ENCODE measurements at regions not wholly inside any gene's neighbourhood (a gene's known extent, or its start where the extent isn't known, plus 50 kb on each side); places are given as distances from the start of the nearest gene placed in this dataset.
"Not testable (repeated sequence)": the region's sequence is repeated elsewhere in the genome, so short reads cannot be mapped to it uniquely, and the experiment has no call there.

GRCh38 chr21:15453261-15453660, 276.5 kb upstream of the USP25 start:
- Mint-ChIP-seq H3K27ac (no peak overlapping the region), H3K4me1 (no peaks in the 10 kb centered on the region)
- H3K36me3 ChIP-seq (ENCODE audit: control insufficient read depth, insufficient read depth, low read length), result no peaks in the 10 kb centered on the region

GRCh38 chr21:15453785-15454184, 276.0 kb upstream of the USP25 start:
- not testable (repeated sequence) for H3K4me3 Mint-ChIP-seq; H3K9me3 Mint-ChIP-seq; H3K4me1 ChIP-seq (ENCODE audit: control insufficient read depth, insufficient read depth, low read length, poor library complexity, severe bottlenecking); H3K36me3 ChIP-seq (ENCODE audit: control insufficient read depth, insufficient read depth, low read length); ATAC-seq (ENCODE audit: low read depth in 2 of 2); H3K27ac Mint-ChIP-seq; DNase-seq; H3K9me3 ChIP-seq (ENCODE audit: control insufficient read depth in 2 of 2, low read length in 2 of 2); H3K27me3 Mint-ChIP-seq; H3K27ac ChIP-seq (ENCODE audit: insufficient read depth, low read length, poor library complexity, severe bottlenecking); H3K36me3 Mint-ChIP-seq; H3K4me1 Mint-ChIP-seq; H3K27me3 ChIP-seq (ENCODE audit: control insufficient read depth, insufficient read depth, low read length); H3K4me3 ChIP-seq (ENCODE audit: low read depth, low read length)

More at GRCh38 chr21:15453261-15453660, 276.5 kb upstream of the USP25 start:
- H3K36me3 Mint-ChIP-seq, result no peaks in the 10 kb centered on the region
- peaks cover 0 to 5% (median 3%) of the 10 kb centered on the region in 7 donors for H3K9me3 Mint-ChIP-seq
- no peak overlapping the region for H3K4me3 ChIP-seq (ENCODE audit: low read depth, low read length)
- ATAC-seq (ENCODE audit: low read depth in 2 of 2) (no peak), DNase-seq (no peak)
- H3K27ac ChIP-seq (ENCODE audit: insufficient read depth, low read length, poor library complexity, severe bottlenecking), result no peak overlapping the region
- H3K4me3 Mint-ChIP-seq, result no peak overlapping the region
- no peaks in the 10 kb centered on the region for H3K27me3 ChIP-seq (ENCODE audit: control insufficient read depth, insufficient read depth, low read length)
- no peaks in the 10 kb centered on the region for H3K27me3 Mint-ChIP-seq
- H3K9me3 ChIP-seq (ENCODE audit: control insufficient read depth in 2 of 2, low read length in 2 of 2), result no peaks in the 10 kb centered on the region
- no peaks in the 10 kb centered on the region for H3K4me1 ChIP-seq (ENCODE audit: control insufficient read depth, insufficient read depth, low read length, poor library complexity, severe bottlenecking)

DNA sequence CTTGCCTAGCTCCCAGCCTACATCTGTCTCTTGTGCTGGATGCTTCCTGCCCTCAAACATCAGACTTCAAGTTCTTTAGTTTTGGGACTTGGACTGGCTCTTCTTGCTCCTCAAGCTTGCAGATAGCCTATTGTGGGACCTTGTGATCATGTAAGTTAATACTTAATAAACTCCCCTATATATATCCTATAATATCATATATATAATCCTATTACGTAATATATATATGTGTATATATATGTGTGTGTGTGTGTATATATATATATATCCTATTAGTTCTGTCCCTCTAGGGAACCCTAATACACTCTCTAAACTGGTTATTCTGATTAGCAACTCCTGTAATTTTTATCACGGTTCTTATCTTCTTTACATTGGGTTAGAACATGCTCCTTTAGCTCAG, 274.9 kb upstream of the USP25 start:
- H3K4me1 ChIP-seq (ENCODE audit: control insufficient read depth, insufficient read depth, low read length, poor library complexity, severe bottlenecking); H3K27me3 Mint-ChIP-seq; H3K4me3 ChIP-seq (ENCODE audit: low read depth, low read length); H3K9me3 ChIP-seq (ENCODE audit: control insufficient read depth in 2 of 2, low read length in 2 of 2); ATAC-seq (ENCODE audit: low read depth in 2 of 2); H3K4me3 Mint-ChIP-seq; DNase-seq; H3K9me3 Mint-ChIP-seq; H3K4me1 Mint-ChIP-seq; H3K36me3 ChIP-seq (ENCODE audit: control insufficient read depth, insufficient read depth, low read length); H3K27ac ChIP-seq (ENCODE audit: insufficient read depth, low read length, poor library complexity, severe bottlenecking); H3K27me3 ChIP-seq (ENCODE audit: control insufficient read depth, insufficient read depth, low read length); H3K36me3 Mint-ChIP-seq; H3K27ac Mint-ChIP-seq: not testable (repeated sequence)

DNA sequence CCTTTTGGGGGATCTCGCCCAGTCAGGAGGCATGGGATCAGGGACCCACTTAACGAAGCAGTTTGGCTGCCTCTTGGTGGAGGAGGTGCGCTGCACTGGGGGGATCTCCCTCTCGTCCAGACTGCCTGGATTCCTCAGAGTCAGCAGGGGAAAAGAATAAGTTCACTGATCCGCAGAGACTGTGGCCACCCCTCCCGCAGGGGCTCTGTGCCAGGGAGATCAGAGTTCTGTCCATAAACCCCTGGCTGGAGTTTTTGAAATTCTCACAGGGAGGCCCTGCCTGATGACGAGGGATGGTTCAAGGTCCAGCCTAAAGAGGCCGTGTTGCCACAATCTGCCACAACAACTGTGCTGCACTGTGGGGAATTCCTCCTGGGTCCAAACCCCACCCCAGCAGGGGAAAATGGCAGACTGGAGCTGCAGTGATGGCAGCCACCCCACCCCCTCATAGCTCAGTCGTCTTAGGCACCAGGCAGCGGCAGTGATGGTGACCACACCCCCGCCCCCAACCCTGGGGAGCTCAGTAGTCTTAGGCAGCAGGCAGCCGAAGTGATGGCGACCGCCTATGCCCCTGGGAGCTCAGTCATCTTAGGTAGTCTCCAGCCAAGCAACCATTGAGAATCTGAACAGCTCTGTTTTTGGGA, 273.8 kb upstream of the USP25 start:
- DNase-seq (no peak), ATAC-seq (ENCODE audit: low read depth in 2 of 2) (no peak)
- H3K27me3 Mint-ChIP-seq, result no peaks in the 10 kb centered on the region
- Histone ChIP-seq H3K27ac (ENCODE audit: insufficient read depth, low read length, poor library complexity, severe bottlenecking) (no peak overlapping the region), H3K4me1 (ENCODE audit: control insufficient read depth, insufficient read depth, low read length, poor library complexity, severe bottlenecking) (no peaks in the 10 kb centered on the region), H3K27me3 (ENCODE audit: control insufficient read depth, insufficient read depth, low read length) (no peaks in the 10 kb centered on the region), H3K4me3 (ENCODE audit: low read depth, low read length) (no peak overlapping the region), H3K36me3 (ENCODE audit: control insufficient read depth, insufficient read depth, low read length) (no peaks in the 10 kb centered on the region), H3K9me3 (ENCODE audit: control insufficient read depth in 2 of 2, low read length in 2 of 2) (no peaks in the 10 kb centered on the region)
- no peaks in the 10 kb centered on the region for H3K36me3 Mint-ChIP-seq
- H3K4me3 Mint-ChIP-seq, result no peak overlapping the region
- H3K27ac Mint-ChIP-seq, result no peak overlapping the region
- no peaks in the 10 kb centered on the region for H3K4me1 Mint-ChIP-seq
- peaks cover 0 to 5% (median 0%) of the 10 kb centered on the region in 7 donors for H3K9me3 Mint-ChIP-seq

GRCh38 chr21:15457965-15458364, 271.8 kb upstream of the USP25 start:
- Histone ChIP-seq H3K4me1 (ENCODE audit: control insufficient read depth, insufficient read depth, low read length, poor library complexity, severe bottlenecking) (no peaks in the 10 kb centered on the region), H3K27ac (ENCODE audit: insufficient read depth, low read length, poor library complexity, severe bottlenecking) (no peak overlapping the region), H3K9me3 (ENCODE audit: control insufficient read depth in 2 of 2, low read length in 2 of 2) (no peaks in the 10 kb centered on the region), H3K36me3 (ENCODE audit: control insufficient read depth, insufficient read depth, low read length) (no peaks in the 10 kb centered on the region), H3K4me3 (ENCODE audit: low read depth, low read length) (no peak overlapping the region), H3K27me3 (ENCODE audit: control insufficient read depth, insufficient read depth, low read length) (no peaks in the 10 kb centered on the region)
- ATAC-seq (ENCODE audit: low read depth in 2 of 2) (no peak), DNase-seq (no peak)
- Mint-ChIP-seq H3K27me3 (no peaks in the 10 kb centered on the region), H3K9me3 (peaks cover 0 to 6% (median 0%) of the 10 kb centered on the region in 7 donors), H3K27ac (no peak overlapping the region), H3K4me3 (no peak overlapping the region), H3K4me1 (no peaks in the 10 kb centered on the region), H3K36me3 (no peaks in the 10 kb centered on the region)

DNA sequence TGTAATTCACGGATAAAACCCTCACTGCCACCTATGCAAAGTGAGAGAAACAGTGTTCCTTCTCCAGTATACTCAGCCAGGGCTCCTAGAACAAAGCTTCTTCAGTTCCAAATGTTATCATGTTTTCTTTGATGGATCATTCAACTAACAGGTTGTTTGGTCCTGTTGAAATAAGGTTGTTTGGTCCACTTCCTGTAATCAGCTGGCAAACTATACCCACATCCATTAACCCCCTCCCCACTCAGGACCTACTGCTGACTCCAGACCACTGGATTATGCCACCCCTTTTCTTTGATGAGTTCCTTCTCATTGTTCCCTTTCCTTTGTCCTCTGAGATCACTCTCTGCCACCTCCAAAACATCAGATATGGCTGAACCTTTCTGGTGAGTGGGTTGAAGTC, 267.7 kb upstream of the USP25 start:
- DNase-seq, result no peak

GRCh38 chr21:15466329-15466728, 263.5 kb upstream of the USP25 start:
- no peaks in the 10 kb centered on the region for H3K4me1 Mint-ChIP-seq
- H3K27ac Mint-ChIP-seq, result no peak overlapping the region
- no peak for ATAC-seq (ENCODE audit: low read depth in 2 of 2)

More for the DNA sequence above, 267.7 kb upstream of the USP25 start:
- H3K9me3 Mint-ChIP-seq, result peaks cover 0 to 3% (median 0%) of the 10 kb centered on the region in 7 donors
- H3K27ac Mint-ChIP-seq, result no peak overlapping the region
- H3K27me3 ChIP-seq (ENCODE audit: control insufficient read depth, insufficient read depth, low read length), result no peaks in the 10 kb centered on the region
- no peak for ATAC-seq (ENCODE audit: low read depth in 2 of 2)
- no peaks in the 10 kb centered on the region for H3K4me1 ChIP-seq (ENCODE audit: control insufficient read depth, insufficient read depth, low read length, poor library complexity, severe bottlenecking)
- H3K9me3 ChIP-seq (ENCODE audit: control insufficient read depth in 2 of 2, low read length in 2 of 2), result no peaks in the 10 kb centered on the region
- H3K36me3 ChIP-seq (ENCODE audit: control insufficient read depth, insufficient read depth, low read length), result no peaks in the 10 kb centered on the region
- no peaks in the 10 kb centered on the region for H3K36me3 Mint-ChIP-seq
- no peak overlapping the region for H3K27ac ChIP-seq (ENCODE audit: insufficient read depth, low read length, poor library complexity, severe bottlenecking)
- H3K4me1 Mint-ChIP-seq, result no peaks in the 10 kb centered on the region
- H3K4me3 ChIP-seq (ENCODE audit: low read depth, low read length), result no peak overlapping the region
- no peaks in the 10 kb centered on the region for H3K27me3 Mint-ChIP-seq
- no peak overlapping the region for H3K4me3 Mint-ChIP-seq

GRCh38 chr21:15468368-15468767, 261.4 kb upstream of the USP25 start:
- H3K27me3 Mint-ChIP-seq, result peaks cover 11% of the 10 kb centered on the region
- Histone ChIP-seq H3K4me1 (ENCODE audit: control insufficient read depth, insufficient read depth, low read length, poor library complexity, severe bottlenecking) (no peaks in the 10 kb centered on the region), H3K4me3 (ENCODE audit: low read depth, low read length) (no peak overlapping the region), H3K36me3 (ENCODE audit: control insufficient read depth, insufficient read depth, low read length) (no peaks in the 10 kb centered on the region), H3K27me3 (ENCODE audit: control insufficient read depth, insufficient read depth, low read length) (no peaks in the 10 kb centered on the region), H3K27ac (ENCODE audit: insufficient read depth, low read length, poor library complexity, severe bottlenecking) (no peak overlapping the region), H3K9me3 (ENCODE audit: control insufficient read depth in 2 of 2, low read length in 2 of 2) (no peaks in the 10 kb centered on the region)
- no peak for DNase-seq
- H3K9me3 Mint-ChIP-seq, result peaks cover 0 to 1% (median 0%) of the 10 kb centered on the region in 7 donors
- H3K36me3 Mint-ChIP-seq, result no peaks in the 10 kb centered on the region
- H3K4me3 Mint-ChIP-seq, result no peak overlapping the region
- no peak for ATAC-seq (ENCODE audit: low read depth in 2 of 2)
- no peaks in the 10 kb centered on the region for H3K4me1 Mint-ChIP-seq
- H3K27ac Mint-ChIP-seq, result no peak overlapping the region

More at GRCh38 chr21:15466329-15466728, 263.5 kb upstream of the USP25 start:
- H3K27me3 Mint-ChIP-seq, result peaks cover 4% of the 10 kb centered on the region
- no peaks in the 10 kb centered on the region for H3K36me3 Mint-ChIP-seq
- Histone ChIP-seq H3K4me3 (ENCODE audit: low read depth, low read length) (no peak overlapping the region), H3K36me3 (ENCODE audit: control insufficient read depth, insufficient read depth, low read length) (no peaks in the 10 kb centered on the region), H3K27ac (ENCODE audit: insufficient read depth, low read length, poor library complexity, severe bottlenecking) (no peak overlapping the region), H3K4me1 (ENCODE audit: control insufficient read depth, insufficient read depth, low read length, poor library complexity, severe bottlenecking) (no peaks in the 10 kb centered on the region), H3K27me3 (ENCODE audit: control insufficient read depth, insufficient read depth, low read length) (no peaks in the 10 kb centered on the region), H3K9me3 (ENCODE audit: control insufficient read depth in 2 of 2, low read length in 2 of 2) (no peaks in the 10 kb centered on the region)
- DNase-seq, result no peak
- no peak overlapping the region for H3K4me3 Mint-ChIP-seq
- H3K9me3 Mint-ChIP-seq, result peaks cover 0 to 2% (median 0%) of the 10 kb centered on the region in 7 donors

All from CD4-positive, CD25-positive, alpha-beta regulatory T cell (primary cell).